K562 (cell line): ENCODE measurements at regions not wholly inside any gene's neighbourhood (a gene's known extent, or its start where the extent isn't known, plus 50 kb on each side); places are given as distances from the start of the nearest gene placed in this dataset.

ENCODE experiments used
- ATAC-seq: fragments of 200-7000 bp; cut with Tn5 transposase; 3 replicates; pipeline ENCODE4 v1.9.1; 2020; ENCODE audit warnings: moderate library complexity
- BruUV-seq: library from RNA; stranded (reverse); fragments of 400-500 nt; replicated peaks from 2 replicates; lab custom pipeline; 2021; lab: Mats Ljungman, UMichigan
- CTCF ChIA-PET: fragments of 300-600 bp; formaldehyde crosslinking; extraction: SDS; loops from one replicate; lab custom pipeline; 2021; ENCODE audit warnings: low intra/inter-chr PET ratio; lab: Yijun Ruan, JAX
- POLR2A ChIA-PET: fragments of 300-600, 350-650 bp; sonication (Branson Sonifier 250); formaldehyde crosslinking; extraction: SDS; loops from one replicate; lab custom pipeline; 2021; ENCODE audit warnings: antibody characterized with exemption, inconsistent platforms; lab: Yijun Ruan, JAX
- DNase-seq, 4 experiments: peaks; one replicate each; pipeline versions ENCODE4 v3.0.0 to v3.0.0-alpha.2; 2011 to 2018; ENCODE audit warnings: low spot score in 3 of 4, mixed read lengths in 3 of 4; ENCODE audit errors: extremely low read depth in 1 of 4
- FAIRE-seq: peaks from 2 replicates; lab custom pipeline; 2011; peaks lifted over from hg19 to GRCh38; lab: Jason Lieb, UNC
- H2AFZ ChIP-seq: 2 replicates; pipeline ENCODE4 v1.6.0; 2011; ENCODE audit warnings: low read depth, low read length, control low read depth, inconsistent platforms
- H3K27ac ChIP-seq: fragments of 200-600 bp; 3 replicates; pipeline ENCODE4 v1.8.0; 2011; ENCODE audit warnings: low read depth, mild to moderate bottlenecking, control low read depth, inconsistent platforms, low read length, moderate library complexity, mixed read lengths; ENCODE audit errors: extremely low read depth
- H3K27me3 ChIP-seq, 2 experiments: fragments of 300-600 bp in 1 of 2; 2 replicates in 1 of 2; 3 replicates in 1 of 2; pipeline versions ENCODE4 v1.6.0 to v1.8.0; 2011; ENCODE audit warnings: inconsistent platforms in 2 of 2, low read length in 2 of 2, mild to moderate bottlenecking in 1 of 2, mixed read lengths in 1 of 2, moderate library complexity in 1 of 2; ENCODE audit not compliant: control insufficient read depth in 2 of 2, insufficient read depth in 2 of 2
- H3K36me3 ChIP-seq: fragments of 300-600 bp; 3 replicates; pipeline ENCODE4 v1.8.0; 2011; ENCODE audit warnings: mild to moderate bottlenecking, low read length, inconsistent platforms; ENCODE audit not compliant: control insufficient read depth, insufficient read depth
- H3K4me1 ChIP-seq, 2 experiments: fragments of 200-600 bp in 1 of 2; replicated peaks in 1 of 2; 2 replicates in 1 of 2; 3 replicates in 1 of 2; pipeline versions ENCODE4 v1.5.1 to v1.8.0; 2011; ENCODE audit warnings: inconsistent platforms in 2 of 2, low read length in 2 of 2, mild to moderate bottlenecking in 1 of 2, mixed read lengths in 1 of 2, moderate library complexity in 1 of 2; ENCODE audit not compliant: control insufficient read depth in 2 of 2, insufficient read depth in 2 of 2
- H3K4me2 ChIP-seq: 2 replicates; pipeline ENCODE4 v1.6.1; 2011; ENCODE audit warnings: low read length, control low read depth, inconsistent platforms, mixed read lengths; ENCODE audit not compliant: insufficient read depth
- H3K4me3 ChIP-seq: fragments of 200-600 bp; sonication (generic), shearing (Covaris generic); 2 replicates; pipeline ENCODE4 v1.5.1; 2016; ENCODE audit warnings: control low read depth, inconsistent platforms
- H3K79me2 ChIP-seq: fragments of 200-600 bp; 3 replicates; pipeline ENCODE4 v1.8.0; 2011; ENCODE audit warnings: low read length, inconsistent platforms; ENCODE audit not compliant: control insufficient read depth, insufficient read depth
- H3K9ac ChIP-seq, 2 experiments: 2 replicates each; pipeline versions ENCODE4 v1.6.0 to v1.6.1; 2011; ENCODE audit warnings: low read depth in 2 of 2, low read length in 2 of 2, control low read depth in 1 of 2, inconsistent platforms in 1 of 2, mild to moderate bottlenecking in 1 of 2, mixed read lengths in 1 of 2; ENCODE audit not compliant: insufficient read depth in 1 of 2
- H3K9me1 ChIP-seq: one replicate; pipeline ENCODE4 v1.6.0; 2011; ENCODE audit warnings: inconsistent platforms, mild to moderate bottlenecking, low read length, moderate library complexity; ENCODE audit not compliant: control insufficient read depth, insufficient read depth
- H3K9me3 ChIP-seq: replicated peaks from 2 replicates; pipeline ENCODE4 v1.5.1; 2011; ENCODE audit warnings: low read depth, low read length, inconsistent platforms; ENCODE audit not compliant: control insufficient read depth, insufficient read depth
- H4K20me1 ChIP-seq: replicated peaks from 2 replicates; pipeline ENCODE4 v1.6.1; 2011; ENCODE audit warnings: low read length, inconsistent platforms, mixed read lengths; ENCODE audit not compliant: control insufficient read depth, insufficient read depth
- ARID1B ChIP-seq: fragments of 450-650 bp; IDR thresholded peaks from 2 replicates; pipeline ENCODE4 v1.6.1; 2016; ENCODE audit warnings: antibody characterized with exemption, mild to moderate bottlenecking, inconsistent platforms
- BACH1 ChIP-seq: fragments of 200-800 bp; sonication (Bioruptor generic); IDR thresholded peaks from 2 replicates; pipeline ENCODE4 v1.6.1; 2016; ENCODE audit warnings: missing genetic modification characterization, missing compliant biosample characterization
- C11orf30 ChIP-seq: fragments of 450-650 bp; IDR thresholded peaks from 2 replicates; pipeline ENCODE4 v1.6.1; 2016; ENCODE audit warnings: low read depth, mild to moderate bottlenecking
- CBFA2T3 ChIP-seq: fragments of 450-650 bp; IDR thresholded peaks from 2 replicates; pipeline ENCODE4 v1.6.1; 2017
- CBX2 ChIP-seq: fragments of 200-600 bp; sonication (generic); IDR thresholded peaks from one replicate; pipeline ENCODE4 v1.6.1; 2012; ENCODE audit warnings: mild to moderate bottlenecking, low read length, inconsistent platforms; ENCODE audit not compliant: insufficient read depth, poor library complexity, severe bottlenecking
- EHMT2 ChIP-seq: fragments of 450-650 bp; IDR thresholded peaks from 2 replicates; pipeline ENCODE4 v1.6.1; 2018; ENCODE audit warnings: antibody characterized with exemption
- GATA2 ChIP-seq: sonication (generic); formaldehyde crosslinking; IDR thresholded peaks from 2 replicates; pipeline ENCODE4 v1.4.0; 2020; ENCODE audit warnings: mild to moderate bottlenecking, missing genetic modification reagents
- MAFF ChIP-seq: IDR thresholded peaks from 2 replicates; pipeline ENCODE4 v1.6.1; 2012; ENCODE audit warnings: low read length, improper control_type of control experiment
- MAFG ChIP-seq: fragments of 450-650 bp; conservative IDR thresholded peaks from 2 replicates; pipeline ENCODE4 v1.6.1; 2016; ENCODE audit warnings: missing genetic modification characterization, missing compliant biosample characterization
- NFIX ChIP-seq: fragments of 250-450 bp; sonication (Bioruptor Pico); IDR thresholded peaks from 2 replicates; pipeline ENCODE4 v1.4.0; 2020; ENCODE audit warnings: low read depth, mild to moderate bottlenecking, moderate library complexity
- NFXL1 ChIP-seq: fragments of 450-650 bp; formaldehyde crosslinking; IDR thresholded peaks from 2 replicates; pipeline ENCODE4 v1.4.0; 2021; ENCODE audit warnings: mild to moderate bottlenecking
- PATZ1 ChIP-seq: fragments of 250-450 bp; sonication (Bioruptor Pico); IDR thresholded peaks from 2 replicates; pipeline ENCODE4 v1.5.0; 2020; ENCODE audit warnings: mild to moderate bottlenecking, borderline replicate concordance
- SLC30A9 ChIP-seq: fragments of 250-450 bp; sonication (Bioruptor Pico); IDR thresholded peaks from 2 replicates; pipeline ENCODE4 v1.8.0; 2022; ENCODE audit warnings: mild to moderate bottlenecking, moderate library complexity
- SOX6 ChIP-seq: fragments of 450-650 bp; IDR thresholded peaks from 2 replicates; pipeline ENCODE4 v1.6.1; 2014; ENCODE audit warnings: mild to moderate bottlenecking
- TFAP4 ChIP-seq: sonication (generic); formaldehyde crosslinking; IDR thresholded peaks from 2 replicates; pipeline ENCODE4 v1.8.0; 2022; ENCODE audit warnings: missing genetic modification reagents, mild to moderate bottlenecking, moderate library complexity, borderline replicate concordance
- TRIM24 ChIP-seq, 2 experiments: fragments of 450-650 bp; IDR thresholded peaks; 2 replicates each; pipeline ENCODE4 v1.6.1; 2016
- ZBTB12 ChIP-seq: fragments of 250-450 bp; sonication (Bioruptor Pico); IDR thresholded peaks from 2 replicates; pipeline ENCODE4 v1.4.0; 2020
- ZNF316 ChIP-seq: fragments of 450-650 bp; IDR thresholded peaks from 2 replicates; pipeline ENCODE4 v1.6.1; 2016
- WGBS: fragments of 100-300 bp; shearing (Covaris generic); methylation state at CpG from one replicate; pipeline ENCODE4 v1.1.6; 2016; ENCODE audit warnings: low coverage, mixed read lengths; ENCODE audit not compliant: insufficient coverage; ENCODE audit errors: missing lambda C conversion rate; 5-methylcytosine and 5-hydroxymethylcytosine counted together
- in situ Hi-C: fragments of 300-500 bp; cut with MboI; formaldehyde crosslinking; loops from 4 replicates; pipeline ENCODE4 v1.15.0; 2018; ENCODE audit warnings: inconsistent platforms, mixed read lengths
- intact Hi-C: fragments of 100-400 bp; cut with micrococcal nuclease; formaldehyde crosslinking; loops from 2 replicates; pipeline ENCODE4 v1.14.2; 2022

- FAIRE-seq: no peak
- H3K27me3 ChIP-seq: no peaks in the 10 kb centered on the region
- no TSS peak for BruUV-seq
- no peak for ATAC-seq
- H3K79me2 ChIP-seq: no peaks in the 10 kb centered on the region
- no peaks in the 10 kb centered on the region for H3K9me1 ChIP-seq
- H3K4me1 ChIP-seq: no peaks in the 10 kb centered on the region
- H3K4me3 ChIP-seq: no peak overlapping the region
- CTCF ChIA-PET: no interaction called here
- DNase-seq: no peak
- H4K20me1 ChIP-seq: no peaks in the 10 kb centered on the region
- POLR2A ChIA-PET: interaction anchor here (0.7 kb wide), 1 partner anchor 102 kb away, joined by 3 read pairs; no protein-coding TSS in a partner anchor
- no peaks in the 10 kb centered on the region for H3K9me3 ChIP-seq
- no peak overlapping the region for H3K27ac ChIP-seq
- no peak overlapping the region for H3K4me2 ChIP-seq
- H3K9ac ChIP-seq: no peak overlapping the region
- H3K36me3 ChIP-seq: no peaks in the 10 kb centered on the region
- in situ Hi-C loops (no loop called here), intact Hi-C loops (no loop called here)
- WGBS: 1% methylated on average over 5 of the region's 5 CpGs
- no peak overlapping the region for H2AFZ ChIP-seq
- TF ChIP-seq TFAP4 (CRISPR knock-in tag) (no peak), CBX2 (no peak), NFIX (no peak), SLC30A9 (CRISPR knock-in tag) (no peak), MAFF (peak; percentile 88), GATA2 (no peak), TRIM24 (IDR thresholded peaks at IDR 0.05) (no peak), EHMT2 (no peak), BACH1 (no peak), PATZ1 (CRISPR knock-in tag) (no peak), MAFG (tag) (peak; percentile 77), NFXL1 (CRISPR knock-in tag) (no peak), ZBTB12 (CRISPR knock-in tag) (no peak), ZNF316 (peak; percentile 92), C11orf30 (peak; percentile 81), SOX6 (no peak), CBFA2T3 (no peak), ARID1B (no peak)
Observed at GRCh38 chr16:49068224-49068623, 213.4 kb downstream of the CBLN1 start.
